SH-SY5Y (cell line): ENCODE measurements at regions not wholly inside any gene's neighbourhood (a gene's known extent, or its start where the extent isn't known, plus 50 kb on each side); places are given as distances from the start of the nearest gene placed in this dataset.

Experiments
- GATA2 ChIP-seq: IDR thresholded peaks from 2 replicates; pipeline ENCODE4 v1.6.1; 2011; ENCODE audit warnings: mild to moderate bottlenecking, low read depth, low read length
- GATA3 ChIP-seq: IDR thresholded peaks from 2 replicates; pipeline ENCODE4 v1.6.1; 2011; ENCODE audit warnings: low read depth, mild to moderate bottlenecking, low read length, moderate library complexity

DNA sequence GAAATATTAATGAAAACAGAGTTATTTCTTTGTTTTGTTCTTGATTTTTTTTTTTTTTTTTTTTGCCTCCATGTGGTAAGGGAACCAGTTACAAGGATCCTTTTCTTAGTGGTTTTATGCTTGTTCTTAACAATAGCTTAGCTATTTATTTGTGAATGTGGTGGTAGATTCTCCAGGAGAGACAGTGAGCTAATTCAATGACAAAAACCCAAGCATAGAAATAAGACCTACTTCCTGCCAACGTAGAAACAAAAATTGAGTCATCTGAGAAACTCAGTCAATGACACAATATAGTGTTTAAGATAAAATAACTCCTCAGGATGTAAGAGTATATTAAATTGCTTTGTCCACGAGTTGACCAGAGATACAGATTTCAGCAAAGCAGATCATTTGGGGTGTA is 863.8 kb upstream of the PABPC4L start:
- TF ChIP-seq GATA2 (no peak), GATA3 (no peak)
